Suprapubic skin (tissue), 4 donors: ENCODE measurements at regions not wholly inside any gene's neighbourhood (a gene's known extent, or its start where the extent isn't known, plus 50 kb on each side); places are given as distances from the start of the nearest gene placed in this dataset.

Source experiments
- DNase-seq, 2 donors: peaks; one replicate each; pipeline ENCODE4 v3.0.0-alpha.2; 2019; ENCODE audit warnings: low spot score in 2 of 2
- H3K27ac ChIP-seq: fragments of 200-600 bp; sonication (generic); one replicate; pipeline ENCODE4 v1.5.1; 2019
- H3K27me3 ChIP-seq: fragments of 200-600 bp; sonication (generic); one replicate; pipeline ENCODE4 v1.5.1; 2019
- H3K36me3 ChIP-seq: fragments of 200-600 bp; sonication (generic); one replicate; pipeline ENCODE4 v1.5.1; 2019
- H3K4me1 ChIP-seq: fragments of 200-600 bp; sonication (generic); one replicate; pipeline ENCODE4 v1.5.1; 2019
- H3K4me3 ChIP-seq: fragments of 200-600 bp; sonication (generic); one replicate; pipeline ENCODE4 v1.5.1; 2019; ENCODE audit warnings: mild to moderate bottlenecking
- H3K9me3 ChIP-seq: fragments of 200-600 bp; sonication (generic); one replicate; pipeline ENCODE4 v1.5.1; 2019
- CTCF ChIP-seq, 2 donors: fragments of 200-600 bp in 1 of 2; fragments of 450-650 bp in 1 of 2; sonication (generic) in 1 of 2; IDR thresholded peaks; one replicate each; pipeline ENCODE4 v1.5.1; 2016 to 2019; ENCODE audit warnings: antibody characterized with exemption in 2 of 2, mild to moderate bottlenecking in 1 of 2, moderate library complexity in 1 of 2
- EP300 ChIP-seq: sonication (generic); formaldehyde crosslinking; IDR thresholded peaks from one replicate; pipeline ENCODE4 v1.6.1; 2017; ENCODE audit warnings: antibody characterized with exemption
- POLR2A ChIP-seq, 2 donors: fragments of 450-650 bp; IDR thresholded peaks; one replicate each; pipeline ENCODE4 v1.6.1; 2017; ENCODE audit warnings: antibody characterized with exemption in 2 of 2, mild to moderate bottlenecking in 2 of 2, moderate library complexity in 2 of 2
- POLR2AphosphoS5 ChIP-seq, 3 donors: sonication (generic); formaldehyde crosslinking; IDR thresholded peaks; one replicate each; pipeline ENCODE4 v1.6.1; 2017; ENCODE audit warnings: antibody characterized with exemption in 3 of 3
- WGBS: methylation state at CpG from one replicate; pipeline ENCODE4 v1.1.5; 2018; 5-methylcytosine and 5-hydroxymethylcytosine counted together

- TF ChIP-seq EP300 = no peak
- TF ChIP-seq POLR2A (IDR thresholded peaks at IDR 0.05) = no peak
- no peak for TF ChIP-seq POLR2AphosphoS5 (IDR thresholded peaks at IDR 0.05)
- TF ChIP-seq CTCF (IDR thresholded peaks at IDR 0.05) = no peak
- Histone ChIP-seq H3K4me3 (no peak overlapping the region), H3K27me3 (no peaks in the 10 kb centered on the region), H3K27ac (no peak overlapping the region), H3K4me1 (no peaks in the 10 kb centered on the region), H3K36me3 (no peaks in the 10 kb centered on the region), H3K9me3 (no peaks in the 10 kb centered on the region)
- WGBS = 94% methylated on average over 4 of the region's 4 CpGs
- DNase-seq = no peak
Observed at GRCh38 chr7:110326966-110327365, 764.0 kb upstream of the LRRN3 start.

- no peaks in the 10 kb centered on the region for H3K27me3 ChIP-seq
- no peak for TF ChIP-seq EP300
- no peak for TF ChIP-seq POLR2A (IDR thresholded peaks at IDR 0.05)
- no peak for TF ChIP-seq CTCF (IDR thresholded peaks at IDR 0.05)
- no peak for TF ChIP-seq POLR2AphosphoS5 (IDR thresholded peaks at IDR 0.05)
- DNase-seq = no peak
- no peaks in the 10 kb centered on the region for H3K4me1 ChIP-seq
- 51% methylated on average over 1 of the region's 1 CpG for WGBS
- H3K9me3 ChIP-seq = no peaks in the 10 kb centered on the region
- H3K36me3 ChIP-seq = no peaks in the 10 kb centered on the region
- H3K4me3 ChIP-seq = no peak overlapping the region
- no peak overlapping the region for H3K27ac ChIP-seq
Observed at GRCh38 chr7:110336423-110336822, 754.5 kb upstream of the LRRN3 start.

DNA sequence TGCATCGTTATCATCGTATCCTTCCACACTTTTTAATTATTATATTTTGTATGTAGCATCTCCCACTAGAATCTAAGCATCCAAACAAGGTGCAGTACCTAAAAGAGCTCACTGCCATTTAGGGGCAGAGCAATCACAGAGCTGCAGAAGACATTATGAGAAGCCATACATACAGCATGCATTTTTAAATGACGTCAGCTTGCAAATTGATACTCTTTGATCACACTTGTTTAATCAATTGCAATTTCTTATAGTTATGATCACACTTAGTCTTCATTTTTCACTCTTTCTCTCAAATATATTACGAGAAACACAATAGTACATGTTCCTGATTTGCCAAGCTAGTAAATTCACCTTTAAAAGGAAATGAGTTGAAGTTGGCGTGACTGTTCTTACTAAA, 753.3 kb upstream of the LRRN3 start:
- 91% methylated on average over 5 of the region's 5 CpGs for WGBS
- no peaks in the 10 kb centered on the region for H3K4me1 ChIP-seq
- TF ChIP-seq EP300 = no peak
- no peak for TF ChIP-seq POLR2A (IDR thresholded peaks at IDR 0.05)
- no peak for TF ChIP-seq CTCF (IDR thresholded peaks at IDR 0.05)
- no peak for TF ChIP-seq POLR2AphosphoS5 (IDR thresholded peaks at IDR 0.05)
- no peaks in the 10 kb centered on the region for H3K36me3 ChIP-seq
- H3K27ac ChIP-seq = no peak overlapping the region
- H3K9me3 ChIP-seq = no peaks in the 10 kb centered on the region
- no peak overlapping the region for H3K4me3 ChIP-seq
- H3K27me3 ChIP-seq = no peaks in the 10 kb centered on the region
- no peak for DNase-seq

DNA sequence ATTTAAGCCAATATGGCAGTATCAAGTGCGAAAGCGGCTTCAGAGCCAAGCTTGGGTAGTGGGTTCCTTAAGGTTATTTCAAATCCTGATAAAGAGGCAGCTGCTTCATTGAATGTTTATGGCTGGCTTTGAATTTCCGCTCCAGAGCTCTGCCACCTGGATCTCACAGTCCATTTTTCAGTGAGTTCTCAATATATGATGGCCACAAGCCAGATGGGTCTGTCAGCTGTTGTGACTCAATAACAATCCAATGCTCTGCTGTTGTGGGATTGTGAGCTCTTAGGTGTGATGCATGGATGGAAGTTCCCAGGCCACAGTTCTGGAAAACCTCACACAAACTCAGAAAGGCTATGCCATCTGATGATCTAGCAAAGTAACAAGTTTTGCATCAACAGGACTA, 743.8 kb upstream of the LRRN3 start:
- Histone ChIP-seq H3K4me1 (no peaks in the 10 kb centered on the region), H3K9me3 (no peaks in the 10 kb centered on the region), H3K4me3 (no peak overlapping the region), H3K27ac (no peak overlapping the region), H3K27me3 (no peaks in the 10 kb centered on the region), H3K36me3 (no peaks in the 10 kb centered on the region)
- WGBS = 92% methylated on average over 3 of the region's 3 CpGs
- DNase-seq = no peak
- TF ChIP-seq POLR2AphosphoS5 (IDR thresholded peaks at IDR 0.05) = no peak
- TF ChIP-seq CTCF (IDR thresholded peaks at IDR 0.05) = no peak
- no peak for TF ChIP-seq POLR2A (IDR thresholded peaks at IDR 0.05)
- TF ChIP-seq EP300 = no peak

DNA sequence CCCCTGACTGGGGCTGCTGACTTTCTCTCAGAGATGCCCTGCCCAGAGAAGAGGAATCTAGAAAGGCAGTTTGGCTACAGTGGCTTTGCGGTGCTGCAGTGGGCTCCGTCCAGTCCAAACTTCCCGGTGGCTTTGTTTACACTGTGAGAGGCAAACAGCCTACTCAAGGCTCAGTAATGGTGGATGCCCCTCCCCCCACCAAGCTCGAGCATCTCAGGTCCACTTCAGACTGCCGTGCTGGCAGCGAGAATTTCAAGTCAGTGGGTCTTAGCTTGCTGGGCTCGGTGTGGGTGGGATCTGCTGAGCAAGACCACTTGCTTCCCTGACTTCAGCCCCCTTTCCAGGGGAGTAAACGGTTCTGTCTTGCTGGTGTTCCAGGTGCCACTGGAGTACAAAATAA, 734.5 kb upstream of the LRRN3 start:
- Histone ChIP-seq H3K27ac (no peak overlapping the region), H3K4me3 (no peak overlapping the region), H3K36me3 (no peaks in the 10 kb centered on the region), H3K9me3 (no peaks in the 10 kb centered on the region), H3K4me1 (no peaks in the 10 kb centered on the region), H3K27me3 (no peaks in the 10 kb centered on the region)
- no peak for TF ChIP-seq CTCF (IDR thresholded peaks at IDR 0.05)
- no peak for TF ChIP-seq POLR2A (IDR thresholded peaks at IDR 0.05)
- no peak for TF ChIP-seq EP300
- TF ChIP-seq POLR2AphosphoS5 (IDR thresholded peaks at IDR 0.05) = no peak
- 79% methylated on average over 8 of the region's 8 CpGs for WGBS
- DNase-seq = no peak
